HCT116 (cell line): ENCODE measurements at regions not wholly inside any gene's neighbourhood (a gene's known extent, or its start where the extent isn't known, plus 50 kb on each side); places are given as distances from the start of the nearest gene placed in this dataset.

Source experiments
- ATAC-seq: fragments of 200-7000 bp; cut with Tn5 transposase; 2 replicates; pipeline ENCODE4 v1.9.1; 2020; ENCODE audit warnings: mild to moderate bottlenecking, moderate library complexity
- BruUV-seq: library from RNA; stranded (reverse); fragments of 400-500 nt; replicated peaks from 2 replicates; lab custom pipeline; 2021; lab: Mats Ljungman, UMichigan
- CTCF ChIA-PET: fragments of 300-600 bp; sonication (Branson Sonifier 250); formaldehyde crosslinking; loops from one replicate; lab custom pipeline; 2021; ENCODE audit warnings: antibody characterized with exemption; lab: Charles Lee
- POLR2A ChIA-PET: fragments of 300-600, 350-600 bp; sonication (Branson Sonifier 250); formaldehyde crosslinking; loops from one replicate; lab custom pipeline; 2021; ENCODE audit warnings: antibody characterized with exemption; lab: Charles Lee
- RAD21 ChIA-PET, 2 experiments: fragments of 300-600 bp; sonication (Branson Sonifier 250); formaldehyde crosslinking; loops; one replicate each; lab custom pipeline; 2023; ENCODE audit warnings: low total read pairs in 2 of 2; ENCODE audit not compliant: uncharacterized antibody in 2 of 2, unreplicated experiment in 2 of 2, low non-redundant PET in 1 of 2; lab: Charles Lee
- DNase-seq: peaks from one replicate; pipeline ENCODE4 v3.0.0-alpha.2; 2010; ENCODE audit warnings: low read depth, low spot score
- H2AFZ ChIP-seq: fragments of 200-600 bp; shearing (Covaris generic), sonication (generic); 2 replicates; pipeline ENCODE4 v1.6.1; 2017; ENCODE audit warnings: low read depth, mixed run types, mixed read lengths, antibody characterized with exemption, low read length; ENCODE audit not compliant: poor library complexity, severe bottlenecking
- H3K27ac ChIP-seq: 2 replicates; pipeline ENCODE4 v1.5.1; 2012; ENCODE audit warnings: low read depth, low read length
- H3K27me3 ChIP-seq: fragments of 200-600 bp; sonication (generic); 2 replicates; pipeline ENCODE4 v1.6.1; 2016; ENCODE audit warnings: mixed run types, low read length, mixed read lengths; ENCODE audit not compliant: insufficient read depth
- H3K36me3 ChIP-seq, 2 experiments: fragments of 200-500 bp in 1 of 2; fragments of 200-600 bp in 1 of 2; sonication (Bioruptor generic) in 1 of 2; sonication (generic) in 1 of 2; 2 replicates each; pipeline versions ENCODE4 v1.5.1 to v1.6.1; 2014 to 2016; ENCODE audit warnings: low read length in 2 of 2, inconsistent platforms in 1 of 2, mixed read lengths in 1 of 2, mixed run types in 1 of 2; ENCODE audit not compliant: insufficient read depth in 2 of 2, control insufficient read depth in 1 of 2
- H3K4me1 ChIP-seq, 2 experiments: fragments of 200-600 bp in 1 of 2; sonication (generic) in 1 of 2; 2 replicates each; pipeline versions ENCODE4 v1.5.1 to v1.6.1; 2012 to 2017; ENCODE audit warnings: low read length in 2 of 2, inconsistent platforms in 1 of 2, mild to moderate bottlenecking in 1 of 2, mixed read lengths in 1 of 2, mixed run types in 1 of 2, moderate library complexity in 1 of 2; ENCODE audit not compliant: insufficient read depth in 2 of 2, control insufficient read depth in 1 of 2
- H3K4me2 ChIP-seq: fragments of 200-600 bp; sonication (generic); 2 replicates; pipeline ENCODE4 v1.6.1; 2017; ENCODE audit warnings: mixed run types, low read length, mixed read lengths
- H3K4me3 ChIP-seq, 2 experiments: fragments of 200-600 bp in 1 of 2; sonication (generic) in 1 of 2; replicated peaks in 1 of 2; 2 replicates each; pipeline ENCODE4 v1.5.1; 2011 to 2016; ENCODE audit warnings: low read length in 2 of 2, control low read depth in 1 of 2, low read depth in 1 of 2, mild to moderate bottlenecking in 1 of 2, mixed read lengths in 1 of 2, mixed run types in 1 of 2
- H3K79me2 ChIP-seq: fragments of 200-600 bp; sonication (generic); 2 replicates; pipeline ENCODE4 v1.6.1; 2017; ENCODE audit warnings: mild to moderate bottlenecking, mixed run types, low read length, moderate library complexity, mixed read lengths; ENCODE audit not compliant: insufficient read depth
- H3K9ac ChIP-seq: fragments of 200-600 bp; sonication (generic); 2 replicates; pipeline ENCODE4 v1.6.1; 2016; ENCODE audit warnings: low read length, mixed read lengths
- H3K9me2 ChIP-seq: fragments of 200-600 bp; sonication (generic), shearing (Covaris generic); 2 replicates; pipeline ENCODE4 v1.6.1; 2017; ENCODE audit warnings: mixed run types, mild to moderate bottlenecking, moderate library complexity; ENCODE audit not compliant: insufficient read depth
- H3K9me3 ChIP-seq, 2 experiments: fragments of 200-500 bp in 1 of 2; fragments of 200-600 bp in 1 of 2; sonication (Bioruptor generic) in 1 of 2; sonication (generic) in 1 of 2; 2 replicates each; pipeline ENCODE4 v1.6.1; 2014 to 2017; ENCODE audit warnings: low read length in 2 of 2, mixed read lengths in 2 of 2, inconsistent platforms in 1 of 2, low read depth in 1 of 2, mild to moderate bottlenecking in 1 of 2, mixed run types in 1 of 2, moderate library complexity in 1 of 2; ENCODE audit not compliant: control insufficient read depth in 1 of 2, insufficient read depth in 1 of 2
- H4K20me1 ChIP-seq: fragments of 200-600 bp; sonication (generic), shearing (Covaris generic); 2 replicates; pipeline ENCODE4 v1.6.1; 2017; ENCODE audit warnings: mixed run types, mild to moderate bottlenecking, moderate library complexity; ENCODE audit not compliant: insufficient read depth
- ATF3 ChIP-seq: IDR thresholded peaks from 2 replicates; pipeline ENCODE4 v1.6.1; 2012
- CEBPB ChIP-seq: IDR thresholded peaks from 2 replicates; pipeline ENCODE4 v1.6.1; 2012; ENCODE audit warnings: low read depth
- EGR1 ChIP-seq: IDR thresholded peaks from 2 replicates; pipeline ENCODE4 v1.6.1; 2012; ENCODE audit warnings: low read depth
- ELF1 ChIP-seq: IDR thresholded peaks from 2 replicates; pipeline ENCODE4 v1.6.1; 2012; ENCODE audit warnings: low read depth, borderline replicate concordance
- MAX ChIP-seq: IDR thresholded peaks from 2 replicates; pipeline ENCODE4 v1.6.1; 2012
- POLR2AphosphoS5 ChIP-seq: IDR thresholded peaks from 2 replicates; pipeline ENCODE4 v1.6.1; 2011; ENCODE audit warnings: mild to moderate bottlenecking, low read depth, low read length, moderate library complexity
- RAD21 ChIP-seq: IDR thresholded peaks from 2 replicates; pipeline ENCODE4 v1.6.1; 2012; ENCODE audit warnings: low read depth, mild to moderate bottlenecking
- SIN3A ChIP-seq: IDR thresholded peaks from 2 replicates; pipeline ENCODE4 v1.6.1; 2012; ENCODE audit warnings: low read depth
- YY1 ChIP-seq: IDR thresholded peaks from 2 replicates; pipeline ENCODE4 v1.6.1; 2011; ENCODE audit warnings: low read length, low read depth, moderate library complexity, mild to moderate bottlenecking; ENCODE audit not compliant: insufficient replicate concordance; ENCODE audit errors: extremely low read depth
- ZBTB33 ChIP-seq: IDR thresholded peaks from 2 replicates; pipeline ENCODE4 v1.6.1; 2011; ENCODE audit warnings: mild to moderate bottlenecking, low read length, moderate library complexity; ENCODE audit not compliant: insufficient replicate concordance; ENCODE audit errors: extremely low read depth
- ZNF274 ChIP-seq: fragments of 200-500 bp; sonication (Bioruptor generic); IDR thresholded peaks from 2 replicates; pipeline ENCODE4 v1.6.1; 2014; ENCODE audit warnings: mild to moderate bottlenecking, low read depth, low read length, inconsistent platforms
- intact Hi-C: fragments of 100-400 bp; cut with micrococcal nuclease; formaldehyde crosslinking; loops from 2 replicates; pipeline ENCODE4 v1.10.0; 2022
- TF ChIP-seq, protein P1 (sequence below), 3 experiments: fragments of 200-600 bp in 1 of 3; sonication (generic) in 1 of 3; IDR thresholded peaks in 2 of 3; conservative IDR thresholded peaks in 1 of 3; 2 replicates each; pipeline ENCODE4 v1.5.1; 2012 to 2017; ENCODE audit warnings: low read depth in 2 of 3, low read length in 2 of 3, antibody characterized with exemption in 1 of 3, borderline replicate concordance in 1 of 3, control low read depth in 1 of 3, mild to moderate bottlenecking in 1 of 3, mixed read lengths in 1 of 3, mixed run types in 1 of 3, moderate library complexity in 1 of 3; ENCODE audit not compliant: insufficient read depth in 1 of 3
- TF ChIP-seq, protein P2 (sequence below): IDR thresholded peaks from 2 replicates; pipeline ENCODE4 v1.6.1; 2012; ENCODE audit warnings: low read depth

- TF ChIP-seq, protein P1, sequence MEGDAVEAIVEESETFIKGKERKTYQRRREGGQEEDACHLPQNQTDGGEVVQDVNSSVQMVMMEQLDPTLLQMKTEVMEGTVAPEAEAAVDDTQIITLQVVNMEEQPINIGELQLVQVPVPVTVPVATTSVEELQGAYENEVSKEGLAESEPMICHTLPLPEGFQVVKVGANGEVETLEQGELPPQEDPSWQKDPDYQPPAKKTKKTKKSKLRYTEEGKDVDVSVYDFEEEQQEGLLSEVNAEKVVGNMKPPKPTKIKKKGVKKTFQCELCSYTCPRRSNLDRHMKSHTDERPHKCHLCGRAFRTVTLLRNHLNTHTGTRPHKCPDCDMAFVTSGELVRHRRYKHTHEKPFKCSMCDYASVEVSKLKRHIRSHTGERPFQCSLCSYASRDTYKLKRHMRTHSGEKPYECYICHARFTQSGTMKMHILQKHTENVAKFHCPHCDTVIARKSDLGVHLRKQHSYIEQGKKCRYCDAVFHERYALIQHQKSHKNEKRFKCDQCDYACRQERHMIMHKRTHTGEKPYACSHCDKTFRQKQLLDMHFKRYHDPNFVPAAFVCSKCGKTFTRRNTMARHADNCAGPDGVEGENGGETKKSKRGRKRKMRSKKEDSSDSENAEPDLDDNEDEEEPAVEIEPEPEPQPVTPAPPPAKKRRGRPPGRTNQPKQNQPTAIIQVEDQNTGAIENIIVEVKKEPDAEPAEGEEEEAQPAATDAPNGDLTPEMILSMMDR (IDR thresholded peaks at IDR 0.05 in 2 of 3, conservative IDR thresholded peaks at IDR 0.05 in 1 of 3; ENCODE audit: borderline replicate concordance in 1 of 3, insufficient read depth in 1 of 3, low read depth in 2 of 3, low read length in 2 of 3) = no peak
These were observed 828.4 kb downstream of the HACE1 start (continued) for GRCh38 chr6:104031346-104031745.

- H2AFZ ChIP-seq = no peak overlapping the region
- no TSS peak for BruUV-seq
- no peaks in the 10 kb centered on the region for H3K27me3 ChIP-seq
- no peak overlapping the region for H3K4me3 ChIP-seq
- no peak overlapping the region for H3K9ac ChIP-seq
- ChIA-PET POLR2A (no interaction called here), RAD21 (no interaction called here), CTCF (no interaction called here)
- H3K9me3 ChIP-seq = no peaks in the 10 kb centered on the region
- H3K27ac ChIP-seq = no peak overlapping the region
- H4K20me1 ChIP-seq = no peaks in the 10 kb centered on the region
- H3K9me2 ChIP-seq = no peaks in the 10 kb centered on the region
- TF ChIP-seq ATF3 = no peak
- TF ChIP-seq, protein P1 (IDR thresholded peaks at IDR 0.05 in 2 of 3, conservative IDR thresholded peaks at IDR 0.05 in 1 of 3; ENCODE audit: borderline replicate concordance in 1 of 3, insufficient read depth in 1 of 3, low read depth in 2 of 3, low read length in 2 of 3) = no peak
- TF ChIP-seq ZNF274 = no peak
- TF ChIP-seq EGR1 = no peak
- TF ChIP-seq MAX = no peak
- TF ChIP-seq CEBPB = no peak
- TF ChIP-seq ZBTB33 = no peak
- TF ChIP-seq SIN3A = no peak
- TF ChIP-seq YY1 = no peak
- TF ChIP-seq RAD21 = no peak
- no peak for TF ChIP-seq POLR2AphosphoS5
- TF ChIP-seq, protein P2, sequence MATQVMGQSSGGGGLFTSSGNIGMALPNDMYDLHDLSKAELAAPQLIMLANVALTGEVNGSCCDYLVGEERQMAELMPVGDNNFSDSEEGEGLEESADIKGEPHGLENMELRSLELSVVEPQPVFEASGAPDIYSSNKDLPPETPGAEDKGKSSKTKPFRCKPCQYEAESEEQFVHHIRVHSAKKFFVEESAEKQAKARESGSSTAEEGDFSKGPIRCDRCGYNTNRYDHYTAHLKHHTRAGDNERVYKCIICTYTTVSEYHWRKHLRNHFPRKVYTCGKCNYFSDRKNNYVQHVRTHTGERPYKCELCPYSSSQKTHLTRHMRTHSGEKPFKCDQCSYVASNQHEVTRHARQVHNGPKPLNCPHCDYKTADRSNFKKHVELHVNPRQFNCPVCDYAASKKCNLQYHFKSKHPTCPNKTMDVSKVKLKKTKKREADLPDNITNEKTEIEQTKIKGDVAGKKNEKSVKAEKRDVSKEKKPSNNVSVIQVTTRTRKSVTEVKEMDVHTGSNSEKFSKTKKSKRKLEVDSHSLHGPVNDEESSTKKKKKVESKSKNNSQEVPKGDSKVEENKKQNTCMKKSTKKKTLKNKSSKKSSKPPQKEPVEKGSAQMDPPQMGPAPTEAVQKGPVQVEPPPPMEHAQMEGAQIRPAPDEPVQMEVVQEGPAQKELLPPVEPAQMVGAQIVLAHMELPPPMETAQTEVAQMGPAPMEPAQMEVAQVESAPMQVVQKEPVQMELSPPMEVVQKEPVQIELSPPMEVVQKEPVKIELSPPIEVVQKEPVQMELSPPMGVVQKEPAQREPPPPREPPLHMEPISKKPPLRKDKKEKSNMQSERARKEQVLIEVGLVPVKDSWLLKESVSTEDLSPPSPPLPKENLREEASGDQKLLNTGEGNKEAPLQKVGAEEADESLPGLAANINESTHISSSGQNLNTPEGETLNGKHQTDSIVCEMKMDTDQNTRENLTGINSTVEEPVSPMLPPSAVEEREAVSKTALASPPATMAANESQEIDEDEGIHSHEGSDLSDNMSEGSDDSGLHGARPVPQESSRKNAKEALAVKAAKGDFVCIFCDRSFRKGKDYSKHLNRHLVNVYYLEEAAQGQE = no peak
- no peak for TF ChIP-seq ELF1
- ATAC-seq (no peak), DNase-seq (no peak)
- H3K79me2 ChIP-seq = no peaks in the 10 kb centered on the region
- intact Hi-C loops = no loop called here
- H3K36me3 ChIP-seq = no peaks in the 10 kb centered on the region
- H3K4me2 ChIP-seq = no peak overlapping the region
- H3K4me1 ChIP-seq = no peaks in the 10 kb centered on the region
These were observed 837.6 kb downstream of the HACE1 start for GRCh38 chr6:104022126-104022525.
